ENCODE measurements at regions not wholly inside any gene's neighbourhood (a gene's known extent, or its start where the extent isn't known, plus 50 kb on each side); places are given as distances from the start of the nearest gene placed in this dataset.

- TF ChIP-seq CTCF (IDR thresholded peaks at IDR 0.05), result no peak
- TF ChIP-seq POLR2A (IDR thresholded peaks at IDR 0.05), result no peak
Measured at GRCh38 chr7:138170959-138171703, 94.9 kb downstream of the AKR1D1 start.

All from esophagus squamous epithelium (tissue), 4 donors.